ENCODE measurements at regions not wholly inside any gene's neighbourhood (a gene's known extent, or its start where the extent isn't known, plus 50 kb on each side); places are given as distances from the start of the nearest gene placed in this dataset.

GRCh38 chr10:78171633-78172400 lies 138.2 kb downstream of the RPS24 start:
- no peak overlapping the region for H3K27ac ChIP-seq
- no peak for TF ChIP-seq CTCF (IDR thresholded peaks at IDR 0.05)
- H3K4me3 ChIP-seq, result no peak overlapping the region
- no peak for DNase-seq (ENCODE audit: low spot score)

- H3K27ac ChIP-seq, result no peak overlapping the region
- H3K4me3 ChIP-seq, result no peak overlapping the region
- no peak for DNase-seq (ENCODE audit: low spot score)
- TF ChIP-seq CTCF (IDR thresholded peaks at IDR 0.05), result no peak
These were observed 139.8 kb downstream of the RPS24 start for GRCh38 chr10:78173360-78174015.

- Histone ChIP-seq H3K4me3 (no peak overlapping the region), H3K27ac (no peak overlapping the region)
- DNase-seq (ENCODE audit: low spot score), result no peak
- TF ChIP-seq CTCF (IDR thresholded peaks at IDR 0.05), result no peak
These were observed 141.9 kb downstream of the RPS24 start for GRCh38 chr10:78175444-78176015.

DNA sequence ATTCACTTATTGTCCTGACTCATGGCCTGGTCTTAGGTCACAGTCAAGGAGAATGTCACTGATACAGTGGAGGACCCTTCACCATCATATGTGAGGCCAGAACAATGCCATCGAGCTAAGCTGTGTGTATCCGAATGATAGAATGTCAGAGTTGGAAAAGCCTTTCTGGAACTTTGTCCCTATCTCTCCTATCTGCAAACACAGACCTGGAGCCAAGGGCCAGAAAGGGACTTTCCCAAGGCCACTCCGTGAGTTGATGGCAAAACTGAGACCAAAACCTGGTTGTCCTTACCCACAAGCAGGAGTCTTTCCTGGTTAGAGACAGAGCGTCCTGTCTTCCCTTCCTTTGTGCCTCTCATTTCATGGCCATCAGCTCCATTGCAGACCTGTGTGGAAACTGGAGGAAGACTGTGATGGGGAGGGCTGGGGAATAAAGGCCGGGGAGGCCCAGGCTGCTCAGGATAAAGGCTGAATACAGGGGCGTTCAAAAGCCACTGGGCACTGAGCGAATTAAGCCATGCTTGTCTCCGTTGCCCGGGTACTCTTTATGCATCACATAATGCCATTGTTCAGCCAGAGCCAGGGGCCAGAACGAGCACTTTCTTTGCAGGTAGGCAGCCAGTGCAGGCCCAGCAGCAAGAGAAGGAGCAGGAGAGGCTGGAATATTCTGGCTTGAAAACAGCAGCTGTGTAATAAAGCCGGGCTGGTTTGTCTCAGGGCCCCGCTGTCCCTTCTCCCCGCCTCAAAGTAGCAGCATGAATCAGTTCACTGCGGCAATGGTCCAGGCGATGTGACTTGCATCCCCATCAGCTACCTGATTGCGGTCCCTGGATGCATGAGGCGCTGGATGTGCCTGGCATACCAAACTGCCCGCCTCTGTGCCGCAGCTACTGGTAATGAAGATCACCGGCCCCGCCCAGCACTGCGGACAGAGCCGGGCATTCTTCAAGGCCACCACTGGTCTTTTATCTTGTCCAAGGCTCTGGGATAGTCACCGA lies 143.0 kb downstream of the RPS24 start:
- no peak for DNase-seq (ENCODE audit: low spot score)
- Histone ChIP-seq H3K27ac (no peak overlapping the region), H3K4me3 (no peak overlapping the region)
- no peak for TF ChIP-seq CTCF (IDR thresholded peaks at IDR 0.05)

DNA sequence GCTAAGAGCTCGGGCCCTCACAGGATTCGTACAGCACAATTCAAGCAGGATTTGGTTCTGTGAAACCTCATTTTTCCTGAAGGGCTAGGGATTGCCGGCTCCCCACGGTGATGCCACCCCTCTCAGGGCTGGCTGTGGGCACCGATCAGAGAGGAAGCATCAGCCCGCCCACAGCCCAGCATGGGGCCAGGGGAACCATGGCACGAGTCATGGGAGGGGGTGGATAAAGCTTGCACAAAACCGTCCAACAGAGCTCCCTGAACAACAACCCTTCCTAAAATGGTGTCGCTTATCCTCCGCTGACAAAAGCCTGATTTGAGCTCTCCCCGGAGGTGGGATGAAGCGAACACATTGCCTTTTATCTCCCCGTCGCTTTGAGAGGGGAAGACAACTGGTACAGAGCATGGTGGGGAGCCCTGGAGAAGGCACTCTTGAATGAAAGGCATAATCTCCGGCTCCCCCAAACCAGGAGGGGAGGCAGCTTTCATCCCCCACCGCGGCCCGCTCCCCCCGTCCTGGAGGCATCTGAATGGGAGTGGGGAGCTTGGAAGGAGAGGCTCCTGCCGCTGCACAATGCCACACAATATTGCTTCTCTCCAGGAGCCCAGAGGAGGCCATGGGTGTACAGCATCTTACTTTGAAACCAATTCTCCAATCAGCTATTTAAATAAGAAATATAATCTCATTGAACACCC lies 144.0 kb downstream of the RPS24 start:
- Histone ChIP-seq H3K27ac (no peak overlapping the region), H3K4me3 (no peak overlapping the region)
- no peak for DNase-seq (ENCODE audit: low spot score)
- TF ChIP-seq CTCF (IDR thresholded peaks at IDR 0.05), result no peak

DNA sequence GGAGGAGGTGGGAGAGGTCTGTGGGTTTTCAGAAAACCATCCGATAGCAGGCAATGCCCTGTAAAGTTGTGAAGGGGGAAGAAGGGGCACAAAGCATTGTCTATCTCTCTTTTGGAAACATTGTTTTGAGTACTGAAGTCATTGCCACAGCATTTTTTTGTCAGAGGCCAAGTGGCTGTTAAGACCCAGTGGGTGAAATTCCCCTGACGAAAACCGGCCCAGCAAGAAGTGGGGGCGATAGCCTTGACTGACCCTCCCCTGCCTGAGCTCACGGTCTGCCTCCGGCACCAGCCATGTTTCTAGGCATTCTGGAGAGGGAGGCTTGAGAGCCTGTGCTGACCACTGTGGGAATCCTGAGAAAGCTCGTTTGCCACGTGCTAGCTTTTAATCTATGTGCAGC lies 144.7 kb downstream of the RPS24 start:
- no peak for TF ChIP-seq CTCF (IDR thresholded peaks at IDR 0.05)
- no peak overlapping the region for H3K4me3 ChIP-seq
- H3K27ac ChIP-seq, result no peak overlapping the region
- DNase-seq (ENCODE audit: low spot score), result no peak

Data from coronary artery (tissue), 2 donors.